ENCODE measurements at regions not wholly inside any gene's neighbourhood (a gene's known extent, or its start where the extent isn't known, plus 50 kb on each side); places are given as distances from the start of the nearest gene placed in this dataset.
A peak's percentile ranks its signal among the peaks of the same experiment; 100 is the strongest.

- DNase-seq: peak; percentile 46
Measured at GRCh38 chr17:81345228-81346089, 49.8 kb upstream of the BAHCC1 start.
